GM18861 (cell line): ENCODE measurements at regions not wholly inside any gene's neighbourhood (a gene's known extent, or its start where the extent isn't known, plus 50 kb on each side); places are given as distances from the start of the nearest gene placed in this dataset.

ENCODE experiments used
- ATAC-seq: cut with Tn5 transposase; IDR thresholded peaks from one replicate; pipeline ENCODE4 v1.9.1; 2021; ENCODE audit not compliant: unreplicated experiment

GRCh38 chr4:181593703-181594102, 649.5 kb upstream of the TENM3 start:
- no peak for ATAC-seq

- no peak for ATAC-seq
Observed at GRCh38 chr4:181594188-181594587, 649.0 kb upstream of the TENM3 start.

GRCh38 chr4:181595716-181596115, 647.5 kb upstream of the TENM3 start:
- no peak for ATAC-seq

GRCh38 chr4:181597766-181598165, 645.4 kb upstream of the TENM3 start:
- ATAC-seq: no peak

GRCh38 chr4:181599134-181599533, 644.1 kb upstream of the TENM3 start:
- no peak for ATAC-seq

GRCh38 chr4:181601103-181601502, 642.1 kb upstream of the TENM3 start:
- no peak for ATAC-seq

GRCh38 chr4:181604546-181604945, 638.7 kb upstream of the TENM3 start:
- ATAC-seq: no peak

GRCh38 chr4:181606300-181606699, 636.9 kb upstream of the TENM3 start:
- ATAC-seq: no peak

GRCh38 chr4:181608181-181608580, 635.0 kb upstream of the TENM3 start:
- ATAC-seq: no peak

- ATAC-seq: no peak
Observed at GRCh38 chr4:181611033-181611711, 632.0 kb upstream of the TENM3 start.

GRCh38 chr4:181611946-181612600, 631.1 kb upstream of the TENM3 start:
- ATAC-seq: no peak

- no peak for ATAC-seq
Observed at GRCh38 chr4:181613200-181613599, 630.0 kb upstream of the TENM3 start.

- no peak for ATAC-seq
Observed at GRCh38 chr4:181618038-181618618, 625.1 kb upstream of the TENM3 start.

GRCh38 chr4:181618896-181619295, 624.3 kb upstream of the TENM3 start:
- ATAC-seq: no peak

- ATAC-seq: no peak
Observed at GRCh38 chr4:181619651-181620050, 623.6 kb upstream of the TENM3 start.

- ATAC-seq: no peak
Observed at GRCh38 chr4:181637186-181638105, 605.8 kb upstream of the TENM3 start.

GRCh38 chr4:181643466-181643865, 599.7 kb upstream of the TENM3 start:
- ATAC-seq: no peak

GRCh38 chr4:181645489-181645888, 597.7 kb upstream of the TENM3 start:
- ATAC-seq: no peak

GRCh38 chr4:181646864-181647263, 596.3 kb upstream of the TENM3 start:
- no peak for ATAC-seq

GRCh38 chr4:181647396-181648147, 595.6 kb upstream of the TENM3 start:
- ATAC-seq: no peak
